ENCODE measurements at regions not wholly inside any gene's neighbourhood (a gene's known extent, or its start where the extent isn't known, plus 50 kb on each side); places are given as distances from the start of the nearest gene placed in this dataset.

- DNase-seq, result no peak
- Histone ChIP-seq H3K27ac (ENCODE audit: low read depth in 2 of 2, low read length in 1 of 2) (no peak overlapping the region), H3K27me3 (ENCODE audit: insufficient read depth) (no peaks in the 10 kb centered on the region), H2AFZ (ENCODE audit: low read depth) (no peak overlapping the region), H3K4me1 (ENCODE audit: control insufficient read depth in 1 of 2, insufficient read depth in 2 of 2, low read depth in 1 of 2, low read length in 1 of 2) (peaks cover 0 to 5% of the 10 kb centered on the region in 2 experiments; a peak in 3 of 4 replicates), H3K36me3 (replicated peaks in 1 of 2; ENCODE audit: control insufficient read depth in 1 of 2, insufficient read depth in 2 of 2, low read length in 1 of 2) (no peaks in the 10 kb centered on the region), H3K4me3 (ENCODE audit: low read depth in 2 of 2, low read length in 1 of 2) (no peak overlapping the region), H4K20me1 (ENCODE audit: insufficient read depth) (no peaks in the 10 kb centered on the region), H3K4me2 (no peak overlapping the region), H3K9ac (no peak overlapping the region), H3F3A (replicated peaks; ENCODE audit: insufficient read depth) (no peaks in the 10 kb centered on the region), H3K9me3 (no peaks in the 10 kb centered on the region), H3K9me2 (no peaks in the 10 kb centered on the region), H3K79me2 (ENCODE audit: insufficient read depth) (no peaks in the 10 kb centered on the region)
- TF ChIP-seq MEF2A (IDR thresholded peaks at IDR 0.05; ENCODE audit: borderline replicate concordance, low read depth), result no peak
- no peak for TF ChIP-seq NFIC (IDR thresholded peaks at IDR 0.05; ENCODE audit: borderline replicate concordance)
- TF ChIP-seq TAF1 (IDR thresholded peaks at IDR 0.05; ENCODE audit: borderline replicate concordance, low read depth, low read length), result no peak
- TF ChIP-seq FOXJ3 (CRISPR knock-in tag; IDR thresholded peaks at IDR 0.05), result no peak
- POLR2A ChIA-PET, result no interaction called here
- CTCF ChIA-PET, result no interaction called here
- 79% methylated on average over 2 of the region's 2 CpGs for WGBS (ENCODE audit: low lambda C conversion rate)
Measured at GRCh38 chr1:232577772-232578171, 52.2 kb downstream of the SIPA1L2 start.

- Histone ChIP-seq H3K79me2 (ENCODE audit: insufficient read depth) (no peaks in the 10 kb centered on the region), H3K9me3 (no peaks in the 10 kb centered on the region), H4K20me1 (ENCODE audit: insufficient read depth) (no peaks in the 10 kb centered on the region), H3K27me3 (ENCODE audit: insufficient read depth) (no peaks in the 10 kb centered on the region), H2AFZ (ENCODE audit: low read depth) (no peak overlapping the region), H3K9me2 (no peaks in the 10 kb centered on the region), H3K9ac (no peak overlapping the region), H3K4me2 (no peak overlapping the region), H3K27ac (ENCODE audit: low read depth in 2 of 2, low read length in 1 of 2) (no peak overlapping the region), H3K36me3 (replicated peaks in 1 of 2; ENCODE audit: control insufficient read depth in 1 of 2, insufficient read depth in 2 of 2, low read length in 1 of 2) (no peaks in the 10 kb centered on the region), H3F3A (replicated peaks; ENCODE audit: insufficient read depth) (no peaks in the 10 kb centered on the region), H3K4me3 (ENCODE audit: low read depth in 2 of 2, low read length in 1 of 2) (no peak overlapping the region), H3K4me1 (ENCODE audit: control insufficient read depth in 1 of 2, insufficient read depth in 2 of 2, low read depth in 1 of 2, low read length in 1 of 2) (peaks cover 0 to 5% of the 10 kb centered on the region in 2 experiments; a peak in 3 of 4 replicates)
- ChIA-PET POLR2A (no interaction called here), CTCF (no interaction called here)
- 74% methylated on average over 8 of the region's 8 CpGs for WGBS (ENCODE audit: low lambda C conversion rate)
- DNase-seq, result no peak
- TF ChIP-seq TAF1 (IDR thresholded peaks at IDR 0.05; ENCODE audit: borderline replicate concordance, low read depth, low read length) (no peak), EZH2phosphoT487 (IDR thresholded peaks at IDR 0.05; ENCODE audit: borderline replicate concordance, low read depth) (no peak), TEAD4 (IDR thresholded peaks at IDR 0.05; ENCODE audit: borderline replicate concordance, insufficient read depth) (no peak), RXRA (IDR thresholded peaks at IDR 0.05; ENCODE audit: borderline replicate concordance, low read depth) (no peak), ELF1 (IDR thresholded peaks at IDR 0.05) (no peak), NRF1 (IDR thresholded peaks at IDR 0.05; ENCODE audit: low read depth, low read length) (no peak), SIN3A (IDR thresholded peaks at IDR 0.05; ENCODE audit: borderline replicate concordance, low read depth, low read length) (no peak), FOXM1 (IDR thresholded peaks at IDR 0.05; ENCODE audit: low read depth) (no peak), REST (IDR thresholded peaks at IDR 0.05; ENCODE audit: low read depth, low read length) (no peak), PBX3 (IDR thresholded peaks at IDR 0.05) (no peak), RFX5 (IDR thresholded peaks at IDR 0.05; ENCODE audit: low read length) (no peak), IRF3 (IDR thresholded peaks at IDR 0.05; ENCODE audit: low read depth, low read length) (no peak), SMC3 (IDR thresholded peaks at IDR 0.05; ENCODE audit: low read depth, low read length) (no peak), ZBTB33 (IDR thresholded peaks at IDR 0.05; ENCODE audit: borderline replicate concordance, low read depth) (no peak), TCF12 (IDR thresholded peaks at IDR 0.05) (no peak)
Measured at GRCh38 chr1:232576537-232576936, 53.4 kb downstream of the SIPA1L2 start.

All from SK-N-SH (cell line).